Endothelial cell of umbilical vein (primary cell): ENCODE measurements at regions not wholly inside any gene's neighbourhood (a gene's known extent, or its start where the extent isn't known, plus 50 kb on each side); places are given as distances from the start of the nearest gene placed in this dataset.

ENCODE experiments used
- BruUV-seq: library from RNA; stranded (reverse); fragments of 400-500 nt; replicated peaks from 2 replicates; lab custom pipeline; 2021; lab: Mats Ljungman, UMichigan
- CTCF ChIA-PET: fragments of 300-600, 350-600 bp; sonication (Branson Sonifier 250); formaldehyde crosslinking; loops from one replicate; lab custom pipeline; 2021; ENCODE audit warnings: antibody characterized with exemption, inconsistent platforms; lab: Charles Lee
- POLR2A ChIA-PET: fragments of 300-600, 350-600 bp; sonication (Branson Sonifier 250); formaldehyde crosslinking; loops from one replicate; lab custom pipeline; 2021; ENCODE audit warnings: antibody characterized with exemption, inconsistent platforms; lab: Charles Lee
- DNase-seq: peaks from one replicate; pipeline ENCODE4 v3.0.0-alpha.2; 2011; ENCODE audit warnings: low read depth, low spot score
- FAIRE-seq: peaks from 2 replicates; lab custom pipeline; 2011; peaks lifted over from hg19 to GRCh38; lab: Jason Lieb, UNC
- H2AFZ ChIP-seq: 2 replicates; pipeline ENCODE4 v1.6.0; 2012; ENCODE audit warnings: low read depth, low read length, control low read depth, inconsistent platforms
- H3K27ac ChIP-seq: 2 replicates; pipeline ENCODE4 v1.5.1; 2011; ENCODE audit warnings: low read depth, mild to moderate bottlenecking, control low read depth, low read length, moderate library complexity; ENCODE audit not compliant: insufficient read depth
- H3K27me3 ChIP-seq, 2 experiments: 2 replicates each; pipeline versions ENCODE4 v1.6.0 to v1.6.1; 2011; ENCODE audit warnings: low read length in 2 of 2, mixed read lengths in 1 of 2; ENCODE audit not compliant: control insufficient read depth in 2 of 2, insufficient read depth in 2 of 2
- H3K36me3 ChIP-seq, 2 experiments: 2 replicates in 1 of 2; 3 replicates in 1 of 2; pipeline ENCODE4 v1.5.1; 2011; ENCODE audit warnings: low read length in 2 of 2, mild to moderate bottlenecking in 1 of 2, moderate library complexity in 1 of 2; ENCODE audit not compliant: control insufficient read depth in 2 of 2, insufficient read depth in 2 of 2; ENCODE audit errors: extremely low read depth in 1 of 2
- H3K4me1 ChIP-seq: 3 replicates; pipeline ENCODE4 v1.5.1; 2011; ENCODE audit warnings: mild to moderate bottlenecking, low read length; ENCODE audit not compliant: control insufficient read depth, insufficient read depth; ENCODE audit errors: extremely low read depth
- H3K4me2 ChIP-seq: 2 replicates; pipeline ENCODE4 v1.6.1; 2011; ENCODE audit warnings: low read length, control low read depth, mixed read lengths; ENCODE audit not compliant: insufficient read depth
- H3K4me3 ChIP-seq, 3 experiments: fragments of 200-600 bp in 1 of 3; sonication (generic), shearing (Covaris generic) in 1 of 3; replicated peaks in 1 of 3; 2 replicates each; pipeline ENCODE4 v1.5.1; 2011 to 2016; ENCODE audit warnings: control low read depth in 3 of 3, low read length in 3 of 3, mild to moderate bottlenecking in 2 of 3, inconsistent platforms in 1 of 3, low read depth in 1 of 3, moderate library complexity in 1 of 3; ENCODE audit not compliant: insufficient read depth in 1 of 3
- H3K79me2 ChIP-seq: 2 replicates; pipeline ENCODE4 v1.6.0; 2012; ENCODE audit warnings: low read length, inconsistent platforms; ENCODE audit not compliant: control insufficient read depth, insufficient read depth
- H3K9ac ChIP-seq: replicated peaks from 2 replicates; pipeline ENCODE3; 2011; ENCODE audit warnings: low read length, control low read depth; ENCODE audit not compliant: insufficient read depth; ENCODE audit errors: extremely low read depth
- H3K9me1 ChIP-seq: replicated peaks from 3 replicates; pipeline ENCODE4 v1.6.0; 2011; ENCODE audit warnings: mild to moderate bottlenecking, low read length; ENCODE audit not compliant: control insufficient read depth, insufficient read depth; ENCODE audit errors: extremely low read depth
- H3K9me3 ChIP-seq: replicated peaks from 2 replicates; pipeline ENCODE4 v1.5.1; 2012; ENCODE audit warnings: low read length, inconsistent platforms; ENCODE audit not compliant: control insufficient read depth, insufficient read depth
- H4K20me1 ChIP-seq: replicated peaks from 2 replicates; pipeline ENCODE3; 2011; ENCODE audit warnings: mild to moderate bottlenecking, low read length; ENCODE audit not compliant: control insufficient read depth, insufficient read depth; ENCODE audit errors: extremely low read depth
- CTCF ChIP-seq, 2 donors: IDR thresholded peaks; 1 replicate in 1 of 2; 2 replicates in 1 of 2; pipeline ENCODE4 v1.5.1; 2011; ENCODE audit warnings: low read length in 2 of 2, mild to moderate bottlenecking in 2 of 2, moderate library complexity in 2 of 2, control low read depth in 1 of 2, inconsistent platforms in 1 of 2, low read depth in 1 of 2; ENCODE audit not compliant: insufficient read depth in 1 of 2; ENCODE audit errors: extremely low read depth in 1 of 2
- FOS ChIP-seq: IDR thresholded peaks from 2 replicates; pipeline ENCODE4 v1.6.1; 2011; ENCODE audit warnings: mild to moderate bottlenecking, low read length, moderate library complexity, borderline replicate concordance; ENCODE audit not compliant: insufficient read depth
- GATA2 ChIP-seq: IDR thresholded peaks from 2 replicates; pipeline ENCODE4 v1.7.0; 2011; ENCODE audit warnings: low read depth, mild to moderate bottlenecking, moderate library complexity, mixed read lengths, low read length; ENCODE audit not compliant: insufficient read length, insufficient read depth
- MAX ChIP-seq: IDR thresholded peaks from 2 replicates; pipeline ENCODE4 v1.6.1; 2011; ENCODE audit not compliant: insufficient read depth, insufficient read length
- POLR2A ChIP-seq: IDR thresholded peaks from 2 replicates; pipeline ENCODE4 v1.6.1; 2012; ENCODE audit warnings: low read depth, mild to moderate bottlenecking, control low read depth, low read length
- POLR2AphosphoS5 ChIP-seq: IDR thresholded peaks from 2 replicates; pipeline ENCODE4 v1.6.1; 2012; ENCODE audit warnings: low read depth, mild to moderate bottlenecking, control low read depth, low read length, moderate library complexity; ENCODE audit not compliant: insufficient read depth
- dilution Hi-C: fragments of 300-500 bp; cut with MboI; formaldehyde crosslinking; loops from one replicate; pipeline ENCODE4 v1.15.0; 2019; ENCODE audit warnings: low sequenced_read_pairs; ENCODE audit not compliant: extremely low pct_ligation_motif_present
- intact Hi-C: fragments of 100-400 bp; cut with micrococcal nuclease; formaldehyde crosslinking; loops from one replicate; pipeline ENCODE4 v1.10.0; 2022

- Histone ChIP-seq H3K79me2 (no peaks in the 10 kb centered on the region), H3K9me3 (no peaks in the 10 kb centered on the region), H4K20me1 (no peaks in the 10 kb centered on the region), H3K36me3 (no peaks in the 10 kb centered on the region), H3K4me1 (no peaks in the 10 kb centered on the region), H3K4me2 (no peak overlapping the region), H3K9me1 (no peaks in the 10 kb centered on the region), H3K27me3 (no peaks in the 10 kb centered on the region), H2AFZ (no peak overlapping the region), H3K4me3 (no peak overlapping the region), H3K9ac (no peak overlapping the region), H3K27ac (no peak overlapping the region)
- ChIA-PET POLR2A (no interaction called here), CTCF (interaction anchor here (0.8 kb wide), 1 partner anchor 216 kb away, joined by 4 read pairs; no protein-coding TSS in a partner anchor)
- TF ChIP-seq FOS = no peak
- no peak for TF ChIP-seq MAX
- TF ChIP-seq POLR2A = no peak
- TF ChIP-seq POLR2AphosphoS5 = no peak
- no peak for TF ChIP-seq CTCF (IDR thresholded peaks at IDR 0.05; ENCODE audit: extremely low read depth in 1 of 2, insufficient read depth in 1 of 2, low read depth in 1 of 2, low read length in 2 of 2)
- no peak for TF ChIP-seq GATA2
- dilution Hi-C loops (no loop called here), intact Hi-C loops (no loop called here)
- no TSS peak for BruUV-seq
- DNase-seq = no peak
- no peak for FAIRE-seq
Measured at GRCh38 chr4:10380735-10381134, 76.5 kb downstream of the ZNF518B start.
